WI38 (cell line): ENCODE measurements at regions not wholly inside any gene's neighbourhood (a gene's known extent, or its start where the extent isn't known, plus 50 kb on each side); places are given as distances from the start of the nearest gene placed in this dataset.

ENCODE experiments used
- H3K4me3 ChIP-seq: 2 replicates; pipeline ENCODE4 v1.5.1; 2011; ENCODE audit warnings: low read depth, mild to moderate bottlenecking, control low read depth, low read length
- TF ChIP-seq, protein P1 (sequence below): IDR thresholded peaks from 2 replicates; pipeline ENCODE4 v1.5.1; 2012; ENCODE audit warnings: low read depth, mild to moderate bottlenecking, control low read depth, low read length

GRCh38 chr17:70310221-70310672, 140.9 kb downstream of the KCNJ2 start:
- no peak overlapping the region for H3K4me3 ChIP-seq
- TF ChIP-seq, protein P1, sequence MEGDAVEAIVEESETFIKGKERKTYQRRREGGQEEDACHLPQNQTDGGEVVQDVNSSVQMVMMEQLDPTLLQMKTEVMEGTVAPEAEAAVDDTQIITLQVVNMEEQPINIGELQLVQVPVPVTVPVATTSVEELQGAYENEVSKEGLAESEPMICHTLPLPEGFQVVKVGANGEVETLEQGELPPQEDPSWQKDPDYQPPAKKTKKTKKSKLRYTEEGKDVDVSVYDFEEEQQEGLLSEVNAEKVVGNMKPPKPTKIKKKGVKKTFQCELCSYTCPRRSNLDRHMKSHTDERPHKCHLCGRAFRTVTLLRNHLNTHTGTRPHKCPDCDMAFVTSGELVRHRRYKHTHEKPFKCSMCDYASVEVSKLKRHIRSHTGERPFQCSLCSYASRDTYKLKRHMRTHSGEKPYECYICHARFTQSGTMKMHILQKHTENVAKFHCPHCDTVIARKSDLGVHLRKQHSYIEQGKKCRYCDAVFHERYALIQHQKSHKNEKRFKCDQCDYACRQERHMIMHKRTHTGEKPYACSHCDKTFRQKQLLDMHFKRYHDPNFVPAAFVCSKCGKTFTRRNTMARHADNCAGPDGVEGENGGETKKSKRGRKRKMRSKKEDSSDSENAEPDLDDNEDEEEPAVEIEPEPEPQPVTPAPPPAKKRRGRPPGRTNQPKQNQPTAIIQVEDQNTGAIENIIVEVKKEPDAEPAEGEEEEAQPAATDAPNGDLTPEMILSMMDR, result no peak

- TF ChIP-seq, protein P1, result no peak
- H3K4me3 ChIP-seq, result no peak overlapping the region
Observed at GRCh38 chr17:70313086-70313852, 143.9 kb downstream of the KCNJ2 start.

GRCh38 chr17:70314096-70314495, 144.8 kb downstream of the KCNJ2 start:
- no peak overlapping the region for H3K4me3 ChIP-seq
- TF ChIP-seq, protein P1, result no peak

GRCh38 chr17:70314506-70314905, 145.2 kb downstream of the KCNJ2 start:
- TF ChIP-seq, protein P1, result no peak

GRCh38 chr17:70317421-70317820, 148.1 kb downstream of the KCNJ2 start:
- TF ChIP-seq, protein P1, result no peak
- no peak overlapping the region for H3K4me3 ChIP-seq

More at GRCh38 chr17:70314506-70314905, 145.2 kb downstream of the KCNJ2 start:
- no peak overlapping the region for H3K4me3 ChIP-seq

DNA sequence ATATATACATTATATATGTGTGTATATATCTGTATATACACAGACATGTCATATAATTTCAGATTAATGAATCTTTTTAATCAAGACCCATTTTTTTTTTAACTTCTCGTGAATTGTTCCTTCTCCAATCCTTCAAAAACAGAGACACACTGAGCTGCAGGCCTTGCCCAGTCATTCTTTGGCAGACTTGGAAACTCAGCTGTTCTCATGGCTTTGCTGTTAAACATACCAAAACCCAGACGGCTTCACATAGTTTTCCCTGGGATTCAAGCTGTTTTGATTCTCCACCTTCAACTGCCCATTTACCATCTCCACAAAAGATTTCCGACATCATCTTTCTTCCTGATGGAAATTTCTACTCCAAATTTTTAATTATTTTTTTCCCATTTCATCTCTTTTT, 148.7 kb downstream of the KCNJ2 start:
- TF ChIP-seq, protein P1, result no peak
- H3K4me3 ChIP-seq, result no peak overlapping the region

DNA sequence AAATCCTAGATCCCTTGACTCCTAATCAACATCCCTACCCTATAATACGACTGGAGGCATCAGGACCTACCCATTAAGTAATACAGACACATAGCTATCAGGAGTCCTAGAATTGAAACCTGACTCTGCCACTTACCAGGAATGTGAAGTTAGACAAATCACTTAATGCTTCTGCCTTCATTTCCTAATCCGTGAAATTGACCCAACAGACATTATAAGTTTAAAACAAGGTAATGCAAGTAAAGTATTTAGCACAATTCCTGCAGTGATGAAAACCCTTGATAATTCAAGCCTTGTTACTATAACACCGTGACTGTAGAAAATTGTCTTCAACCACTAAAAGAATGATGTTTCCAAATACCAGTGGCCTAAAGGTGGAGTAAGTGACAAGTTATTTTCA, 150.2 kb downstream of the KCNJ2 start:
- no peak overlapping the region for H3K4me3 ChIP-seq
- TF ChIP-seq, protein P1, result no peak
